Lung (tissue), 11 donors: ENCODE measurements at regions not wholly inside any gene's neighbourhood (a gene's known extent, or its start where the extent isn't known, plus 50 kb on each side); places are given as distances from the start of the nearest gene placed in this dataset.

Experiments
- ATAC-seq: fragments of 200-7000 bp; cut with Tn5 transposase; one replicate; pipeline ENCODE4 v1.9.1; 2020; ENCODE audit warnings: moderate number of reproducible peaks; ENCODE audit not compliant: insufficient read depth, low FRiP score
- DNase-seq, 3 donors: peaks; one replicate each; pipeline ENCODE4 v3.0.0-alpha.2; 2013 to 2017
- H3K27ac ChIP-seq, 2 donors: one replicate each; pipeline ENCODE4 v1.5.1; 2013; ENCODE audit warnings: mild to moderate bottlenecking in 2 of 2, moderate library complexity in 2 of 2, control low read depth in 1 of 2, inconsistent platforms in 1 of 2, low read depth in 1 of 2, low read length in 1 of 2
- H3K27me3 ChIP-seq, 3 donors: one replicate each; pipeline ENCODE4 v1.5.1; 2013; ENCODE audit warnings: low read length in 2 of 3; ENCODE audit not compliant: control insufficient read depth in 3 of 3, insufficient read depth in 3 of 3
- H3K36me3 ChIP-seq, 4 donors: one replicate each; pipeline ENCODE4 v1.5.1; 2013; ENCODE audit warnings: low read length in 4 of 4, mild to moderate bottlenecking in 1 of 4, moderate library complexity in 1 of 4; ENCODE audit not compliant: control insufficient read depth in 4 of 4, insufficient read depth in 4 of 4
- H3K4me1 ChIP-seq, 5 donors: one replicate each; pipeline ENCODE4 v1.5.1; 2013; ENCODE audit warnings: low read length in 5 of 5, mild to moderate bottlenecking in 2 of 5, moderate library complexity in 1 of 5; ENCODE audit not compliant: control insufficient read depth in 5 of 5, insufficient read depth in 5 of 5
- H3K4me3 ChIP-seq: one replicate; pipeline ENCODE4 v1.5.1; 2013; ENCODE audit warnings: mild to moderate bottlenecking, control low read depth, moderate library complexity
- H3K9ac ChIP-seq, 2 donors: one replicate each; pipeline ENCODE4 v1.5.1; 2013; ENCODE audit warnings: low read length in 2 of 2, control low read depth in 1 of 2; ENCODE audit not compliant: insufficient read depth in 1 of 2
- H3K9me3 ChIP-seq, 4 donors: one replicate each; pipeline ENCODE4 v1.5.1; 2013; ENCODE audit warnings: low read length in 3 of 4, mild to moderate bottlenecking in 1 of 4, moderate library complexity in 1 of 4; ENCODE audit not compliant: control insufficient read depth in 4 of 4, insufficient read depth in 3 of 4
- WGBS, 2 donors: extraction: QIAGEN DNeasy Blood & Tissue Kit; methylation state at CpG; one replicate each; pipeline ENCODE4 v1.1.7; 2013; 5-methylcytosine and 5-hydroxymethylcytosine counted together
- TF ChIP-seq, protein P1 (sequence below): IDR thresholded peaks from 2 replicates; pipeline ENCODE4 v1.5.1; 2012; ENCODE audit warnings: mild to moderate bottlenecking; ENCODE audit errors: control extremely low read depth, extremely low read depth
- donor health status: control.
- donor health status: control.
- donor health status: Bipolar disorder and iron deficiency.
- donor health status: healthy.
- donor health status: DM: yes; HTN: yes; CAD: no.

DNA sequence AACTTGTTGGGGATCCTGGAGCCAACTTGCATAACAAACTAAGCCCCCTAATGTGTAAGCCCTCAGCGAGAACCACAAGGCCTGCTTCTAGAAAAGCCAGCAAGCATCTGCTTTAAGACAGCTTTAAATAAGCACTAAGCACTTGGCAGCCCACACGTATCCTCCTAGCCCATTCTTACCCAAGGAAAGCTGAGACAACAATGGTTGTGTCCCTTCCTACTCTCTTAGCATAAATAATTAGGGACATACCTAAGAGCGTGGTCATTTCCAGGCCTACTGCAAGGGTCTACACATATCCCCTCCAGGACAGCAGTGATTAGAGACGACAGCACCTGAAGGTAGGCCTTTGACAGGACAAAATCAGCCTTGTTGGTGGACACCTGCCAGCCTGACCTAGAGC, 322.8 kb upstream of the PPARGC1A start:
- Histone ChIP-seq H3K4me3 (no peak overlapping the region), H3K4me1 (peaks cover 0 to 15% (median 0%) of the 10 kb centered on the region in 5 donors), H3K36me3 (no peaks in the 10 kb centered on the region), H3K9ac (no peak overlapping the region), H3K9me3 (no peaks in the 10 kb centered on the region), H3K27ac (no peak overlapping the region), H3K27me3 (no peaks in the 10 kb centered on the region)
- TF ChIP-seq, protein P1, sequence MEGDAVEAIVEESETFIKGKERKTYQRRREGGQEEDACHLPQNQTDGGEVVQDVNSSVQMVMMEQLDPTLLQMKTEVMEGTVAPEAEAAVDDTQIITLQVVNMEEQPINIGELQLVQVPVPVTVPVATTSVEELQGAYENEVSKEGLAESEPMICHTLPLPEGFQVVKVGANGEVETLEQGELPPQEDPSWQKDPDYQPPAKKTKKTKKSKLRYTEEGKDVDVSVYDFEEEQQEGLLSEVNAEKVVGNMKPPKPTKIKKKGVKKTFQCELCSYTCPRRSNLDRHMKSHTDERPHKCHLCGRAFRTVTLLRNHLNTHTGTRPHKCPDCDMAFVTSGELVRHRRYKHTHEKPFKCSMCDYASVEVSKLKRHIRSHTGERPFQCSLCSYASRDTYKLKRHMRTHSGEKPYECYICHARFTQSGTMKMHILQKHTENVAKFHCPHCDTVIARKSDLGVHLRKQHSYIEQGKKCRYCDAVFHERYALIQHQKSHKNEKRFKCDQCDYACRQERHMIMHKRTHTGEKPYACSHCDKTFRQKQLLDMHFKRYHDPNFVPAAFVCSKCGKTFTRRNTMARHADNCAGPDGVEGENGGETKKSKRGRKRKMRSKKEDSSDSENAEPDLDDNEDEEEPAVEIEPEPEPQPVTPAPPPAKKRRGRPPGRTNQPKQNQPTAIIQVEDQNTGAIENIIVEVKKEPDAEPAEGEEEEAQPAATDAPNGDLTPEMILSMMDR: no peak
- ATAC-seq: no peak
- no peak for DNase-seq
- 86 to 90% methylated on average over 4 of the region's 4 CpGs for WGBS, 2 donors

DNA sequence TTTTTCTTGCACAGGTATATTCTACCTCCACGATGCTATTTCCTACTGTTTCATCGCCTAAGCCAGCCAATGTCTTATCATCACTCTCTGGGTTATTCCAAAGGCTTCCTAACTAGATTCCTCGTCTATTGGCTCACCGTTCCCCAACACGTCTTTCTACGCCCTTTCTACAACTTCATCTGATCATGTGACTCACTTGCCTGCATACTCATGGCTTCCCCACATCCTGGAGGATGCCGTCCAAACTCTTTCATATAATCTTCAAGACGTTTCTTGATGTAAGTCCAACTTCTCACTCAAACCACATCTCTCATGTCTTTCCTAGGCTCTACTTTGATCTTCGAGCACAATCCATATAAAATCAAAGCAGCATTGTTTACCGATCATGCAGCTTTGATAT, 322.0 kb upstream of the PPARGC1A start:
- no peak overlapping the region for H3K27ac ChIP-seq
- TF ChIP-seq, protein P1: no peak
- no peak overlapping the region for H3K9ac ChIP-seq
- 74 to 80% methylated on average over 10 of the region's 10 CpGs for WGBS, 2 donors
- no peak for ATAC-seq
- no peaks in the 10 kb centered on the region for H3K36me3 ChIP-seq
- peak in 2 of 3 donors; percentile 22 to 68 for DNase-seq
- H3K9me3 ChIP-seq: no peaks in the 10 kb centered on the region
- H3K27me3 ChIP-seq: no peaks in the 10 kb centered on the region
- peaks cover 0 to 15% (median 0%) of the 10 kb centered on the region in 5 donors for H3K4me1 ChIP-seq
- no peak overlapping the region for H3K4me3 ChIP-seq

DNA sequence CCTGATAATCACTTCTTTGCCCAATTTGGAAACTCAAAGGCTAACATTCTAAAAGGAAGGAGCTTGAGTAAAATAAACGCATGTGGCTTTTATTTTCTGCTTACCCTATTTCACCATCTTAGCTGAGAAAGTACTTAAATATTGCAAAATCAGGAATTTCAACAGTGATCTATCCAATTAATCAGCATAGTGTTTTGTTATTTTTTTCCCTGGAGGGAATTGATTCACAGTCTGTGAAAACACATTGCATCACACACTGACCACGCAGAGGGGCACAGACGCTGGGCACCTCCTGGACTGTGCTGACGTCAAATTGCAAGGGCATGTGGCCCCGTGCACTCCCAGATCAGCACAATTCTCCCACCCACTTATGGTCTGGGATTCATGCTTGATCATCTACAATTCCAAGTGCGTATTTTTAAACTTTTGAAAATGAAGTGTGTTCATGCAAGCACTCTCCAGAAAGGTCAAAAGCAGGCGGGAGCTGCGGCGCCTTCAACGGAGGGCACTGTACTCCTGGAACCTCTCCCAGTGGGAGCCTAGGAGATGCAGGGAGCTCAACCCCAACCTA, 320.6 kb upstream of the PPARGC1A start:
- Histone ChIP-seq H3K4me1 (peaks cover 0 to 15% (median 0%) of the 10 kb centered on the region in 5 donors), H3K9ac (peak overlapping the region in 1 of 2 donors; percentile 8), H3K36me3 (no peaks in the 10 kb centered on the region), H3K4me3 (no peak overlapping the region), H3K27ac (peak overlapping the region in 1 of 2 donors; percentile 42), H3K27me3 (no peaks in the 10 kb centered on the region), H3K9me3 (no peaks in the 10 kb centered on the region)
- peak; percentile 49 to 83 (median 76) for DNase-seq
- ATAC-seq: peak; percentile 86
- 44 to 59% methylated on average over 10 of the region's 10 CpGs for WGBS, 2 donors
- TF ChIP-seq, protein P1: no peak

DNA sequence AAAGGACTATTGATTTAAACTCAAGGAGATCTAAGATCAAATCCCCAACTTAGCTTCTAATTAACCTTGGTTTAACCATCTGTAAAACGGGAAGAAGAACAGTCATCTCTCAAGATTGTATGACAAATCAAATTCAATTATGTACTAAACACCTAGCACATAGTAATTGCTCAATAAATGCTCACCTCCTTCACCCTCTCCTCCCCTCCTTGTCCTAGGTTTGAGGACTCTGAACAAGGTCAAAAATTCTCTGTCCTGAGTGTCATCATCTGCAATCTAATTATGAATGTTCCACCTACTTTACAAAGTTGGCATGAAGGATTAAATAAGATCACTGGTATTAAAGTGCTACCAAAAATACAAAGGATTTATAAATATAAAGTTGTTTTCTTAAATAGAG, 320.1 kb upstream of the PPARGC1A start:
- no peak overlapping the region for H3K9ac ChIP-seq
- TF ChIP-seq, protein P1: no peak
- no peak overlapping the region for H3K4me3 ChIP-seq
- no peak for DNase-seq
- no peaks in the 10 kb centered on the region for H3K27me3 ChIP-seq
- WGBS, 2 donors: 57 to 72% methylated on average over 1 of the region's 1 CpG
- no peak for ATAC-seq
- peaks cover 0 to 15% (median 0%) of the 10 kb centered on the region in 5 donors for H3K4me1 ChIP-seq
- no peak overlapping the region for H3K27ac ChIP-seq
- no peaks in the 10 kb centered on the region for H3K9me3 ChIP-seq
- no peaks in the 10 kb centered on the region for H3K36me3 ChIP-seq
